K562 (cell line): ENCODE measurements at regions not wholly inside any gene's neighbourhood (a gene's known extent, or its start where the extent isn't known, plus 50 kb on each side); places are given as distances from the start of the nearest gene placed in this dataset.

Source experiments
- ATAC-seq: fragments of 200-7000 bp; cut with Tn5 transposase; 3 replicates; pipeline ENCODE4 v1.9.1; 2020; ENCODE audit warnings: moderate library complexity
- BruUV-seq: library from RNA; stranded (reverse); fragments of 400-500 nt; replicated peaks from 2 replicates; lab custom pipeline; 2021; lab: Mats Ljungman, UMichigan
- CTCF ChIA-PET: fragments of 300-600 bp; formaldehyde crosslinking; extraction: SDS; loops from one replicate; lab custom pipeline; 2021; ENCODE audit warnings: low intra/inter-chr PET ratio; lab: Yijun Ruan, JAX
- POLR2A ChIA-PET: fragments of 300-600, 350-650 bp; sonication (Branson Sonifier 250); formaldehyde crosslinking; extraction: SDS; loops from one replicate; lab custom pipeline; 2021; ENCODE audit warnings: antibody characterized with exemption, inconsistent platforms; lab: Yijun Ruan, JAX
- DNase-seq, 4 experiments: peaks; one replicate each; pipeline versions ENCODE4 v3.0.0 to v3.0.0-alpha.2; 2011 to 2018; ENCODE audit warnings: low spot score in 3 of 4, mixed read lengths in 3 of 4; ENCODE audit errors: extremely low read depth in 1 of 4
- FAIRE-seq: peaks from 2 replicates; lab custom pipeline; 2011; peaks lifted over from hg19 to GRCh38; lab: Jason Lieb, UNC
- H2AFZ ChIP-seq: 2 replicates; pipeline ENCODE4 v1.6.0; 2011; ENCODE audit warnings: low read depth, low read length, control low read depth, inconsistent platforms
- H3K27ac ChIP-seq: fragments of 200-600 bp; 3 replicates; pipeline ENCODE4 v1.8.0; 2011; ENCODE audit warnings: low read depth, mild to moderate bottlenecking, control low read depth, inconsistent platforms, low read length, moderate library complexity, mixed read lengths; ENCODE audit errors: extremely low read depth
- H3K27me3 ChIP-seq, 2 experiments: fragments of 300-600 bp in 1 of 2; 2 replicates in 1 of 2; 3 replicates in 1 of 2; pipeline versions ENCODE4 v1.6.0 to v1.8.0; 2011; ENCODE audit warnings: inconsistent platforms in 2 of 2, low read length in 2 of 2, mild to moderate bottlenecking in 1 of 2, mixed read lengths in 1 of 2, moderate library complexity in 1 of 2; ENCODE audit not compliant: control insufficient read depth in 2 of 2, insufficient read depth in 2 of 2
- H3K36me3 ChIP-seq: fragments of 300-600 bp; 3 replicates; pipeline ENCODE4 v1.8.0; 2011; ENCODE audit warnings: mild to moderate bottlenecking, low read length, inconsistent platforms; ENCODE audit not compliant: control insufficient read depth, insufficient read depth
- H3K4me1 ChIP-seq, 2 experiments: fragments of 200-600 bp in 1 of 2; replicated peaks in 1 of 2; 2 replicates in 1 of 2; 3 replicates in 1 of 2; pipeline versions ENCODE4 v1.5.1 to v1.8.0; 2011; ENCODE audit warnings: inconsistent platforms in 2 of 2, low read length in 2 of 2, mild to moderate bottlenecking in 1 of 2, mixed read lengths in 1 of 2, moderate library complexity in 1 of 2; ENCODE audit not compliant: control insufficient read depth in 2 of 2, insufficient read depth in 2 of 2
- H3K4me2 ChIP-seq: 2 replicates; pipeline ENCODE4 v1.6.1; 2011; ENCODE audit warnings: low read length, control low read depth, inconsistent platforms, mixed read lengths; ENCODE audit not compliant: insufficient read depth
- H3K4me3 ChIP-seq: fragments of 200-600 bp; sonication (generic), shearing (Covaris generic); 2 replicates; pipeline ENCODE4 v1.5.1; 2016; ENCODE audit warnings: control low read depth, inconsistent platforms
- H3K79me2 ChIP-seq: fragments of 200-600 bp; 3 replicates; pipeline ENCODE4 v1.8.0; 2011; ENCODE audit warnings: low read length, inconsistent platforms; ENCODE audit not compliant: control insufficient read depth, insufficient read depth
- H3K9ac ChIP-seq, 2 experiments: 2 replicates each; pipeline versions ENCODE4 v1.6.0 to v1.6.1; 2011; ENCODE audit warnings: low read depth in 2 of 2, low read length in 2 of 2, control low read depth in 1 of 2, inconsistent platforms in 1 of 2, mild to moderate bottlenecking in 1 of 2, mixed read lengths in 1 of 2; ENCODE audit not compliant: insufficient read depth in 1 of 2
- H3K9me1 ChIP-seq: one replicate; pipeline ENCODE4 v1.6.0; 2011; ENCODE audit warnings: inconsistent platforms, mild to moderate bottlenecking, low read length, moderate library complexity; ENCODE audit not compliant: control insufficient read depth, insufficient read depth
- H3K9me3 ChIP-seq: replicated peaks from 2 replicates; pipeline ENCODE4 v1.5.1; 2011; ENCODE audit warnings: low read depth, low read length, inconsistent platforms; ENCODE audit not compliant: control insufficient read depth, insufficient read depth
- H4K20me1 ChIP-seq: replicated peaks from 2 replicates; pipeline ENCODE4 v1.6.1; 2011; ENCODE audit warnings: low read length, inconsistent platforms, mixed read lengths; ENCODE audit not compliant: control insufficient read depth, insufficient read depth
- HMBOX1 ChIP-seq: sonication (generic); IDR thresholded peaks from 2 replicates; pipeline ENCODE4 v1.6.1; 2016
- MLLT1 ChIP-seq, 2 experiments: fragments of 450-650 bp; IDR thresholded peaks; 2 replicates each; pipeline ENCODE4 v1.6.1; 2016
- POLR2G ChIP-seq: fragments of 200-400 bp; formaldehyde crosslinking; IDR thresholded peaks from 2 replicates; pipeline ENCODE4 v1.6.1; 2017; ENCODE audit warnings: low read depth, mild to moderate bottlenecking, antibody characterized with exemption, low read length, moderate library complexity
- WGBS: fragments of 100-300 bp; shearing (Covaris generic); methylation state at CpG from one replicate; pipeline ENCODE4 v1.1.6; 2016; ENCODE audit warnings: low coverage, mixed read lengths; ENCODE audit not compliant: insufficient coverage; ENCODE audit errors: missing lambda C conversion rate; 5-methylcytosine and 5-hydroxymethylcytosine counted together
- in situ Hi-C: fragments of 300-500 bp; cut with MboI; formaldehyde crosslinking; loops from 4 replicates; pipeline ENCODE4 v1.15.0; 2018; ENCODE audit warnings: inconsistent platforms, mixed read lengths
- intact Hi-C: fragments of 100-400 bp; cut with micrococcal nuclease; formaldehyde crosslinking; loops from 2 replicates; pipeline ENCODE4 v1.14.2; 2022

GRCh38 chr3:167913219-167913835 lies 177.8 kb downstream of the SERPINI1 start:
- Histone ChIP-seq H2AFZ (no peak overlapping the region), H3K4me1 (no peaks in the 10 kb centered on the region), H3K4me2 (no peak overlapping the region), H3K9ac (no peak overlapping the region), H3K27me3 (no peaks in the 10 kb centered on the region), H3K79me2 (no peaks in the 10 kb centered on the region), H3K27ac (no peak overlapping the region), H3K9me1 (no peaks in the 10 kb centered on the region), H4K20me1 (no peaks in the 10 kb centered on the region), H3K9me3 (no peaks in the 10 kb centered on the region), H3K4me3 (no peak overlapping the region), H3K36me3 (no peaks in the 10 kb centered on the region)
- TF ChIP-seq POLR2G (no peak), HMBOX1 (peak; percentile 40; the same call in 1 of the 2 replicates), MLLT1 (IDR thresholded peaks at IDR 0.05) (no peak)
- in situ Hi-C loops = no loop called here
- DNase-seq (no peak), FAIRE-seq (no peak), ATAC-seq (no peak)
- intact Hi-C loops = no loop called here
- no TSS peak for BruUV-seq
- POLR2A ChIA-PET = no interaction called here
- CTCF ChIA-PET = interaction anchor here (0.7 kb wide), 1 partner anchor 234 kb away, joined by 3 read pairs; no protein-coding TSS in a partner anchor
- WGBS = 0% methylated on average over 4 of the region's 4 CpGs
